ENCODE measurements at regions not wholly inside any gene's neighbourhood (a gene's known extent, or its start where the extent isn't known, plus 50 kb on each side); places are given as distances from the start of the nearest gene placed in this dataset.

DNA sequence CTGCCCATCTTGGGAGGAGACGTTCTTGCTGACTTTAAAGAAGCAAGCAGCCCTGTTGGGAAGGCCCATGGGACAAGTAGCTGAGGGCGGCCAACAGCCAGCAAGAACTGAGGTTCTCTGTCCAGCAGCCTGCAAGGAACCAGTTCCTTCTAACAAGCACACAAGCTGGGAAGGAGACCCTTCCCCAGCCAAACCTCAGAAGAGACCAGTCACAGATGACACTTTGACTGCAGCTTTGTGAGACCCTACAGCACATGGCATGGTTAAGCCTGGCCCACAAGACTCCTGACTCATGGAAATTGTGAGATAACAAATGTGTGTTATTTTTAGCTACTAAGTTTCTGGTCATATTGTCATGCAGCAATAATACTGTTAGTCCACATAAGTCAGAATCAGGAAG, 99.9 kb downstream of the PRLHR start:
- TF ChIP-seq, protein P1, sequence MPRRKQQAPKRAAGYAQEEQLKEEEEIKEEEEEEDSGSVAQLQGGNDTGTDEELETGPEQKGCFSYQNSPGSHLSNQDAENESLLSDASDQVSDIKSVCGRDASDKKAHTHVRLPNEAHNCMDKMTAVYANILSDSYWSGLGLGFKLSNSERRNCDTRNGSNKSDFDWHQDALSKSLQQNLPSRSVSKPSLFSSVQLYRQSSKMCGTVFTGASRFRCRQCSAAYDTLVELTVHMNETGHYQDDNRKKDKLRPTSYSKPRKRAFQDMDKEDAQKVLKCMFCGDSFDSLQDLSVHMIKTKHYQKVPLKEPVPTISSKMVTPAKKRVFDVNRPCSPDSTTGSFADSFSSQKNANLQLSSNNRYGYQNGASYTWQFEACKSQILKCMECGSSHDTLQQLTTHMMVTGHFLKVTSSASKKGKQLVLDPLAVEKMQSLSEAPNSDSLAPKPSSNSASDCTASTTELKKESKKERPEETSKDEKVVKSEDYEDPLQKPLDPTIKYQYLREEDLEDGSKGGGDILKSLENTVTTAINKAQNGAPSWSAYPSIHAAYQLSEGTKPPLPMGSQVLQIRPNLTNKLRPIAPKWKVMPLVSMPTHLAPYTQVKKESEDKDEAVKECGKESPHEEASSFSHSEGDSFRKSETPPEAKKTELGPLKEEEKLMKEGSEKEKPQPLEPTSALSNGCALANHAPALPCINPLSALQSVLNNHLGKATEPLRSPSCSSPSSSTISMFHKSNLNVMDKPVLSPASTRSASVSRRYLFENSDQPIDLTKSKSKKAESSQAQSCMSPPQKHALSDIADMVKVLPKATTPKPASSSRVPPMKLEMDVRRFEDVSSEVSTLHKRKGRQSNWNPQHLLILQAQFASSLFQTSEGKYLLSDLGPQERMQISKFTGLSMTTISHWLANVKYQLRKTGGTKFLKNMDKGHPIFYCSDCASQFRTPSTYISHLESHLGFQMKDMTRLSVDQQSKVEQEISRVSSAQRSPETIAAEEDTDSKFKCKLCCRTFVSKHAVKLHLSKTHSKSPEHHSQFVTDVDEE (CRISPR knock-in tag; IDR thresholded peaks at IDR 0.05) = no peak
- TF ChIP-seq CSDC2 (CRISPR knock-in tag; IDR thresholded peaks at IDR 0.05) = no peak
- TF ChIP-seq TCF4 (CRISPR knock-in tag; IDR thresholded peaks at IDR 0.05; ENCODE audit: borderline replicate concordance) = no peak
- TF ChIP-seq, protein P2, sequence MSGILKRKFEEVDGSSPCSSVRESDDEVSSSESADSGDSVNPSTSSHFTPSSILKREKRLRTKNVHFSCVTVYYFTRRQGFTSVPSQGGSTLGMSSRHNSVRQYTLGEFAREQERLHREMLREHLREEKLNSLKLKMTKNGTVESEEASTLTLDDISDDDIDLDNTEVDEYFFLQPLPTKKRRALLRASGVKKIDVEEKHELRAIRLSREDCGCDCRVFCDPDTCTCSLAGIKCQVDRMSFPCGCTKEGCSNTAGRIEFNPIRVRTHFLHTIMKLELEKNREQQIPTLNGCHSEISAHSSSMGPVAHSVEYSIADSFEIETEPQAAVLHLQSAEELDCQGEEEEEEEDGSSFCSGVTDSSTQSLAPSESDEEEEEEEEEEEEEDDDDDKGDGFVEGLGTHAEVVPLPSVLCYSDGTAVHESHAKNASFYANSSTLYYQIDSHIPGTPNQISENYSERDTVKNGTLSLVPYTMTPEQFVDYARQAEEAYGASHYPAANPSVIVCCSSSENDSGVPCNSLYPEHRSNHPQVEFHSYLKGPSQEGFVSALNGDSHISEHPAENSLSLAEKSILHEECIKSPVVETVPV (CRISPR knock-in tag; IDR thresholded peaks at IDR 0.05) = no peak
- TF ChIP-seq ZNF565 (CRISPR knock-in tag; conservative IDR thresholded peaks at IDR 0.05; ENCODE audit: low read depth) = no peak
- no peak for TF ChIP-seq ZC3H10 (CRISPR knock-in tag; IDR thresholded peaks at IDR 0.05)
- TF ChIP-seq SNAI2 (CRISPR knock-in tag; IDR thresholded peaks at IDR 0.05) = no peak
- no peak for TF ChIP-seq ZFP3 (CRISPR knock-in tag; IDR thresholded peaks at IDR 0.05)
- TF ChIP-seq ZNF8 (CRISPR knock-in tag; IDR thresholded peaks at IDR 0.05) = no peak
- TF ChIP-seq, protein P3, sequence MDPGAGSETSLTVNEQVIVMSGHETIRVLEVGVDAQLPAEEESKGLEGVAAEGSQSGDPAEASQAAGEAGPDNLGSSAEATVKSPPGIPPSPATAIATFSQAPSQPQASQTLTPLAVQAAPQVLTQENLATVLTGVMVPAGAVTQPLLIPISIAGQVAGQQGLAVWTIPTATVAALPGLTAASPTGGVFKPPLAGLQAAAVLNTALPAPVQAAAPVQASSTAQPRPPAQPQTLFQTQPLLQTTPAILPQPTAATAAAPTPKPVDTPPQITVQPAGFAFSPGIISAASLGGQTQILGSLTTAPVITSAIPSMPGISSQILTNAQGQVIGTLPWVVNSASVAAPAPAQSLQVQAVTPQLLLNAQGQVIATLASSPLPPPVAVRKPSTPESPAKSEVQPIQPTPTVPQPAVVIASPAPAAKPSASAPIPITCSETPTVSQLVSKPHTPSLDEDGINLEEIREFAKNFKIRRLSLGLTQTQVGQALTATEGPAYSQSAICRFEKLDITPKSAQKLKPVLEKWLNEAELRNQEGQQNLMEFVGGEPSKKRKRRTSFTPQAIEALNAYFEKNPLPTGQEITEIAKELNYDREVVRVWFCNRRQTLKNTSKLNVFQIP (CRISPR knock-in tag; IDR thresholded peaks at IDR 0.05; ENCODE audit: borderline replicate concordance, low read depth) = no peak

Data from SK-N-SH treated with all-trans-retinoic acid at 6 μM for 48 hours (cell line).